ENCODE measurements at regions not wholly inside any gene's neighbourhood (a gene's known extent, or its start where the extent isn't known, plus 50 kb on each side); places are given as distances from the start of the nearest gene placed in this dataset.

DNA sequence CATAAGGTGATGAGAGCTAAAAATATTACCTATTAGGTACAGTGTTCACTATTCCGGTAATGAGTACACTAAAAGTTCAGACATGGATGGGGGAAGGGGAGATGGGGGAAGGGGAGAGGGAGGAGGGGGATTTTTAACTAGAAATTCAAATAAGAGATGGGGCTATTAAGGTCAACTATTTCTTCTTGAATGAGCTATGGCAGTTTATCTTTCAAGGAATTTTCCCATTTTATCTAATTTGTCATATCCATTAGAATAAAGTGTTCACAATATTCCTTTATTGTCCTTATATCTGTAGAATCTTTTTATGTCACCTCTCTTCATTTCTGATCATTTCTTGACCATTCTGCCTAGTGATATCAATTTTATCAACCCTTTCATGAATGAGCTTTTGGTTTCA lies 362.4 kb downstream of the SUCLA2 start:
- Histone ChIP-seq H2AFZ (ENCODE audit: low read depth, low read length) (no peak overlapping the region), H3K36me3 (ENCODE audit: control insufficient read depth in 2 of 2, extremely low read depth in 1 of 2, insufficient read depth in 2 of 2, low read length in 2 of 2) (no peaks in the 10 kb centered on the region), H3K9me3 (replicated peaks; ENCODE audit: control insufficient read depth, insufficient read depth, low read length) (no peaks in the 10 kb centered on the region), H3K79me2 (ENCODE audit: control insufficient read depth, insufficient read depth, low read length) (no peaks in the 10 kb centered on the region), H3K4me3 (replicated peaks in 1 of 3; ENCODE audit: insufficient read depth in 1 of 3, low read depth in 1 of 3, low read length in 3 of 3) (no peak overlapping the region), H3K9me1 (replicated peaks; ENCODE audit: control insufficient read depth, extremely low read depth, insufficient read depth, low read length) (no peaks in the 10 kb centered on the region), H4K20me1 (replicated peaks; ENCODE audit: control insufficient read depth, extremely low read depth, insufficient read depth, low read length) (no peaks in the 10 kb centered on the region), H3K27ac (ENCODE audit: insufficient read depth, low read depth, low read length) (no peak overlapping the region), H3K4me2 (ENCODE audit: insufficient read depth, low read length) (no peak overlapping the region), H3K9ac (replicated peaks; ENCODE audit: extremely low read depth, insufficient read depth, low read length) (no peak overlapping the region), H3K4me1 (ENCODE audit: control insufficient read depth, extremely low read depth, insufficient read depth, low read length) (no peaks in the 10 kb centered on the region), H3K27me3 (ENCODE audit: control insufficient read depth in 2 of 2, insufficient read depth in 2 of 2, low read length in 2 of 2) (no peaks in the 10 kb centered on the region)
- intact Hi-C loops (cut with micrococcal nuclease) (no loop called here), dilution Hi-C loops (cut with MboI; ENCODE audit: extremely low pct_ligation_motif_present, low sequenced_read_pairs) (no loop called here)
- POLR2A ChIA-PET = no interaction called here
- DNase-seq (ENCODE audit: low read depth, low spot score) = no peak
- CTCF ChIA-PET = interaction anchor here (0.7 kb wide), 1 partner anchor 30 kb away, joined by 3 read pairs; no protein-coding TSS in a partner anchor
- BruUV-seq (replicated peaks) = no TSS peak
- no peak for FAIRE-seq
- TF ChIP-seq, protein P1, sequence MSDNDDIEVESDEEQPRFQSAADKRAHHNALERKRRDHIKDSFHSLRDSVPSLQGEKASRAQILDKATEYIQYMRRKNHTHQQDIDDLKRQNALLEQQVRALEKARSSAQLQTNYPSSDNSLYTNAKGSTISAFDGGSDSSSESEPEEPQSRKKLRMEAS (IDR thresholded peaks at IDR 0.05; ENCODE audit: insufficient read depth, insufficient read length) = no peak
- TF ChIP-seq EZH2 (IDR thresholded peaks at IDR 0.05; ENCODE audit: borderline replicate concordance, low read depth, low read length, severe bottlenecking) = no peak
- TF ChIP-seq JUN (IDR thresholded peaks at IDR 0.05; ENCODE audit: borderline replicate concordance, insufficient read depth, insufficient read length, low read depth) = no peak
- TF ChIP-seq GATA2 (IDR thresholded peaks at IDR 0.05; ENCODE audit: insufficient read depth, insufficient read length, low read depth, low read length) = no peak
- TF ChIP-seq POLR2AphosphoS5 (IDR thresholded peaks at IDR 0.05; ENCODE audit: insufficient read depth, low read depth, low read length) = no peak
- TF ChIP-seq, protein P2, sequence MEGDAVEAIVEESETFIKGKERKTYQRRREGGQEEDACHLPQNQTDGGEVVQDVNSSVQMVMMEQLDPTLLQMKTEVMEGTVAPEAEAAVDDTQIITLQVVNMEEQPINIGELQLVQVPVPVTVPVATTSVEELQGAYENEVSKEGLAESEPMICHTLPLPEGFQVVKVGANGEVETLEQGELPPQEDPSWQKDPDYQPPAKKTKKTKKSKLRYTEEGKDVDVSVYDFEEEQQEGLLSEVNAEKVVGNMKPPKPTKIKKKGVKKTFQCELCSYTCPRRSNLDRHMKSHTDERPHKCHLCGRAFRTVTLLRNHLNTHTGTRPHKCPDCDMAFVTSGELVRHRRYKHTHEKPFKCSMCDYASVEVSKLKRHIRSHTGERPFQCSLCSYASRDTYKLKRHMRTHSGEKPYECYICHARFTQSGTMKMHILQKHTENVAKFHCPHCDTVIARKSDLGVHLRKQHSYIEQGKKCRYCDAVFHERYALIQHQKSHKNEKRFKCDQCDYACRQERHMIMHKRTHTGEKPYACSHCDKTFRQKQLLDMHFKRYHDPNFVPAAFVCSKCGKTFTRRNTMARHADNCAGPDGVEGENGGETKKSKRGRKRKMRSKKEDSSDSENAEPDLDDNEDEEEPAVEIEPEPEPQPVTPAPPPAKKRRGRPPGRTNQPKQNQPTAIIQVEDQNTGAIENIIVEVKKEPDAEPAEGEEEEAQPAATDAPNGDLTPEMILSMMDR (IDR thresholded peaks at IDR 0.05; ENCODE audit: extremely low read depth in 1 of 2, insufficient read depth in 1 of 2, low read depth in 1 of 2, low read length in 2 of 2) = no peak
- no peak for TF ChIP-seq FOS (IDR thresholded peaks at IDR 0.05; ENCODE audit: borderline replicate concordance, insufficient read depth, low read length)
- TF ChIP-seq POLR2A (IDR thresholded peaks at IDR 0.05; ENCODE audit: low read depth, low read length) = no peak
- TF ChIP-seq MYC (IDR thresholded peaks at IDR 0.05; ENCODE audit: low read depth, low read length) = no peak
